MCF 10A (cell line): ENCODE measurements at regions not wholly inside any gene's neighbourhood (a gene's known extent, or its start where the extent isn't known, plus 50 kb on each side); places are given as distances from the start of the nearest gene placed in this dataset.

Experiments used
- BruUV-seq: library from RNA; stranded (reverse); fragments of 400-500 nt; replicated peaks from 2 replicates; lab custom pipeline; 2021; lab: Mats Ljungman, UMichigan
- CTCF ChIA-PET: fragments of 300-600 bp; sonication (Branson Sonifier 250); formaldehyde crosslinking; extraction: SDS; loops from one replicate; lab custom pipeline; 2021; ENCODE audit warnings: antibody characterized with exemption, inconsistent platforms; lab: Yijun Ruan, JAX
- POLR2A ChIA-PET: fragments of 300-600, 350-650 bp; sonication (Branson Sonifier 250); formaldehyde crosslinking; extraction: SDS; loops from one replicate; lab custom pipeline; 2020; ENCODE audit warnings: antibody characterized with exemption, inconsistent platforms; lab: Yijun Ruan, JAX
- DNase-seq: peaks from one replicate; pipeline ENCODE4 v3.0.0-alpha.2; 2018; ENCODE audit not compliant: unreplicated experiment
- H3K27ac Mint-ChIP-seq: one replicate; pipeline ENCODE4 v1.8.0; 2022; ENCODE audit warnings: mild to moderate bottlenecking, low read depth, mixed read lengths; ENCODE audit not compliant: unreplicated experiment
- H3K27me3 Mint-ChIP-seq: one replicate; pipeline ENCODE4 v1.8.0; 2022; ENCODE audit warnings: mixed read lengths; ENCODE audit not compliant: insufficient read depth, unreplicated experiment
- H3K36me3 Mint-ChIP-seq: one replicate; pipeline ENCODE4 v1.8.0; 2022; ENCODE audit warnings: mild to moderate bottlenecking, moderate library complexity, mixed read lengths; ENCODE audit not compliant: insufficient read depth, unreplicated experiment
- H3K4me1 Mint-ChIP-seq: one replicate; pipeline ENCODE4 v1.8.0; 2022; ENCODE audit warnings: mixed read lengths; ENCODE audit not compliant: insufficient read depth, unreplicated experiment
- H3K4me3 Mint-ChIP-seq: one replicate; pipeline ENCODE4 v1.8.0; 2022; ENCODE audit warnings: mild to moderate bottlenecking, moderate library complexity, mixed read lengths; ENCODE audit not compliant: unreplicated experiment
- H3K9me3 Mint-ChIP-seq: one replicate; pipeline ENCODE4 v1.8.0; 2022; ENCODE audit warnings: mixed read lengths; ENCODE audit not compliant: unreplicated experiment
- CTCF ChIP-seq: fragments of 200-600 bp; IDR thresholded peaks from one replicate; pipeline ENCODE4 v1.8.0; 2022; ENCODE audit warnings: antibody characterized with exemption, mild to moderate bottlenecking; ENCODE audit not compliant: unreplicated experiment
- intact Hi-C: fragments of 100-400 bp; cut with micrococcal nuclease; formaldehyde crosslinking; loops from 2 replicates; pipeline ENCODE4 v1.14.1; 2022

- intact Hi-C loops: no loop called here
- Mint-ChIP-seq H3K9me3 (no peaks in the 10 kb centered on the region), H3K27me3 (peaks cover 20% of the 10 kb centered on the region), H3K27ac (no peak overlapping the region), H3K4me3 (no peak overlapping the region), H3K4me1 (no peaks in the 10 kb centered on the region), H3K36me3 (peaks cover 6% of the 10 kb centered on the region)
- no peak for DNase-seq
- no TSS peak for BruUV-seq
- POLR2A ChIA-PET: no interaction called here
- no peak for TF ChIP-seq CTCF
- CTCF ChIA-PET: no interaction called here
Observed at GRCh38 chr12:41956353-41956752, 188.3 kb downstream of the GXYLT1 start.

- Mint-ChIP-seq H3K27ac (no peak overlapping the region), H3K36me3 (peaks cover 6% of the 10 kb centered on the region), H3K27me3 (peaks cover 58% of the 10 kb centered on the region), H3K4me1 (no peaks in the 10 kb centered on the region), H3K9me3 (peaks cover 11% of the 10 kb centered on the region), H3K4me3 (no peak overlapping the region)
- TF ChIP-seq CTCF: no peak
- no TSS peak for BruUV-seq
- intact Hi-C loops: no loop called here
- DNase-seq: no peak
- ChIA-PET CTCF (interaction anchor here (0.6 kb wide), 1 partner anchor 1527 kb away, joined by 4 read pairs; no protein-coding TSS in a partner anchor), POLR2A (no interaction called here)
Observed at GRCh38 chr12:41950455-41950854, 194.2 kb downstream of the GXYLT1 start.

- Mint-ChIP-seq H3K36me3 (no peaks in the 10 kb centered on the region), H3K9me3 (peaks cover 11% of the 10 kb centered on the region), H3K27me3 (peaks cover 54% of the 10 kb centered on the region), H3K4me3 (no peak overlapping the region), H3K4me1 (no peaks in the 10 kb centered on the region), H3K27ac (no peak overlapping the region)
- BruUV-seq: no TSS peak
- CTCF ChIA-PET: interaction anchor here (0.6 kb wide), 1 partner anchor 972 kb away, joined by 3 read pairs; no protein-coding TSS in a partner anchor
- POLR2A ChIA-PET: no interaction called here
- TF ChIP-seq CTCF: no peak
- intact Hi-C loops: no loop called here
- DNase-seq: no peak
Observed at GRCh38 chr12:41946106-41946505, 198.6 kb downstream of the GXYLT1 start.

- DNase-seq: no peak
- H3K27me3 Mint-ChIP-seq: peaks cover 43% of the 10 kb centered on the region
- CTCF ChIA-PET: interaction anchor here (0.5 to 1.6 kb wide), 3 partner anchors 28 to 81 kb away, joined by 3 to 4 read pairs (median 3); no protein-coding TSS in a partner anchor
- intact Hi-C loops: no loop called here
- no peaks in the 10 kb centered on the region for H3K36me3 Mint-ChIP-seq
- no peaks in the 10 kb centered on the region for H3K4me1 Mint-ChIP-seq
- H3K27ac Mint-ChIP-seq: no peak overlapping the region
- POLR2A ChIA-PET: no interaction called here
- no TSS peak for BruUV-seq
- TF ChIP-seq CTCF: no peak
- no peak overlapping the region for H3K4me3 Mint-ChIP-seq
- peaks cover 11% of the 10 kb centered on the region for H3K9me3 Mint-ChIP-seq
Observed at GRCh38 chr12:41944216-41944615, 200.5 kb downstream of the GXYLT1 start.
